ENCODE measurements at regions not wholly inside any gene's neighbourhood (a gene's known extent, or its start where the extent isn't known, plus 50 kb on each side); places are given as distances from the start of the nearest gene placed in this dataset.

DNA sequence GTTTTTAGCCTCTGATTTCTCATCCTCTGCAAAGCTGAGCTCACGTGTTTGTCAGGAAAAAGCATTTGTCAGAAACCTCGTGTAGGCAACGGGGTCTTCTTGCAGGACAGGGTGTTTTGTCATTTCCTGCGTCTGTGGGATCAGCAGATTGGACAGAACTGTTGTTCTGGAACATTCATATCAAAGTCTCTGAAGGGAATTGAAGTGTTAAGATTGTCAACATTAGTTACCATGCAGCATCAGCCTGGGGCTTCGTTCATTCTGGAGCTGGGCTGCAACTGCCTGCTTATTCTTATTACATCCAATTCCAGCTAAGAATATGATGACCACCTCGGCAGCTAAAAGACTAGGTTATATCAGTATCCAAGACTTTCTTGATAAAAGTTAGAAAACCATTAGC is 71.0 kb upstream of the RALGAPA2 start:
- no peak overlapping the region for H3K27ac ChIP-seq (ENCODE audit: low read depth in 2 of 2, low read length in 1 of 2)
- peaks cover 0 to 4% of the 10 kb centered on the region in 2 donors for H3K9me3 ChIP-seq (ENCODE audit: control insufficient read depth in 2 of 2, insufficient read depth in 1 of 2, low read depth in 1 of 2, low read length in 1 of 2)
- peaks cover 0 to 4% of the 10 kb centered on the region in 2 donors for H3K4me1 ChIP-seq (ENCODE audit: control insufficient read depth in 2 of 2, insufficient read depth in 2 of 2, low read length in 1 of 2)
- no peaks in the 10 kb centered on the region for H3K27me3 ChIP-seq (ENCODE audit: control insufficient read depth in 1 of 2, insufficient read depth in 2 of 2, low read length in 2 of 2)
- no peaks in the 10 kb centered on the region for H3K36me3 ChIP-seq (ENCODE audit: control insufficient read depth in 2 of 2, insufficient read depth in 2 of 2, low read length in 1 of 2)
- H3K4me3 ChIP-seq (ENCODE audit: low read depth in 1 of 2, low read length in 2 of 2): no peak overlapping the region
- WGBS, 2 donors: 66 to 67% methylated on average over 6 of the region's 6 CpGs

GRCh38 chr20:20782755-20783154 is 70.3 kb upstream of the RALGAPA2 start:
- Histone ChIP-seq H3K27ac (ENCODE audit: low read depth in 2 of 2, low read length in 1 of 2) (no peak overlapping the region), H3K36me3 (ENCODE audit: control insufficient read depth in 2 of 2, insufficient read depth in 2 of 2, low read length in 1 of 2) (no peaks in the 10 kb centered on the region), H3K27me3 (ENCODE audit: control insufficient read depth in 1 of 2, insufficient read depth in 2 of 2, low read length in 2 of 2) (no peaks in the 10 kb centered on the region), H3K9me3 (ENCODE audit: control insufficient read depth in 2 of 2, insufficient read depth in 1 of 2, low read depth in 1 of 2, low read length in 1 of 2) (peaks cover 0 to 4% of the 10 kb centered on the region in 2 donors), H3K4me1 (ENCODE audit: control insufficient read depth in 2 of 2, insufficient read depth in 2 of 2, low read length in 1 of 2) (peaks cover 0 to 4% of the 10 kb centered on the region in 2 donors), H3K4me3 (ENCODE audit: low read depth in 1 of 2, low read length in 2 of 2) (no peak overlapping the region)
- WGBS, 2 donors: 44 to 45% methylated on average over 1 of the region's 1 CpG

GRCh38 chr20:20782231-20782630 is 69.8 kb upstream of the RALGAPA2 start:
- Histone ChIP-seq H3K27me3 (ENCODE audit: control insufficient read depth in 1 of 2, insufficient read depth in 2 of 2, low read length in 2 of 2) (no peaks in the 10 kb centered on the region), H3K27ac (ENCODE audit: low read depth in 2 of 2, low read length in 1 of 2) (no peak overlapping the region), H3K36me3 (ENCODE audit: control insufficient read depth in 2 of 2, insufficient read depth in 2 of 2, low read length in 1 of 2) (no peaks in the 10 kb centered on the region), H3K4me1 (ENCODE audit: control insufficient read depth in 2 of 2, insufficient read depth in 2 of 2, low read length in 1 of 2) (peaks cover 0 to 4% of the 10 kb centered on the region in 2 donors), H3K4me3 (ENCODE audit: low read depth in 1 of 2, low read length in 2 of 2) (no peak overlapping the region), H3K9me3 (ENCODE audit: control insufficient read depth in 2 of 2, insufficient read depth in 1 of 2, low read depth in 1 of 2, low read length in 1 of 2) (peaks cover 0 to 4% of the 10 kb centered on the region in 2 donors)
- 63 to 64% methylated on average over 8 of the region's 8 CpGs for WGBS, 2 donors

GRCh38 chr20:20781029-20781428 is 68.6 kb upstream of the RALGAPA2 start:
- Histone ChIP-seq H3K4me1 (ENCODE audit: control insufficient read depth in 2 of 2, insufficient read depth in 2 of 2, low read length in 1 of 2) (peaks cover 0 to 4% of the 10 kb centered on the region in 2 donors), H3K9me3 (ENCODE audit: control insufficient read depth in 2 of 2, insufficient read depth in 1 of 2, low read depth in 1 of 2, low read length in 1 of 2) (peaks cover 0 to 2% of the 10 kb centered on the region in 2 donors), H3K27ac (ENCODE audit: low read depth in 2 of 2, low read length in 1 of 2) (no peak overlapping the region), H3K36me3 (ENCODE audit: control insufficient read depth in 2 of 2, insufficient read depth in 2 of 2, low read length in 1 of 2) (no peaks in the 10 kb centered on the region), H3K27me3 (ENCODE audit: control insufficient read depth in 1 of 2, insufficient read depth in 2 of 2, low read length in 2 of 2) (no peaks in the 10 kb centered on the region), H3K4me3 (ENCODE audit: low read depth in 1 of 2, low read length in 2 of 2) (no peak overlapping the region)
- WGBS, 2 donors: 90 to 93% methylated on average over 5 of the region's 5 CpGs

DNA sequence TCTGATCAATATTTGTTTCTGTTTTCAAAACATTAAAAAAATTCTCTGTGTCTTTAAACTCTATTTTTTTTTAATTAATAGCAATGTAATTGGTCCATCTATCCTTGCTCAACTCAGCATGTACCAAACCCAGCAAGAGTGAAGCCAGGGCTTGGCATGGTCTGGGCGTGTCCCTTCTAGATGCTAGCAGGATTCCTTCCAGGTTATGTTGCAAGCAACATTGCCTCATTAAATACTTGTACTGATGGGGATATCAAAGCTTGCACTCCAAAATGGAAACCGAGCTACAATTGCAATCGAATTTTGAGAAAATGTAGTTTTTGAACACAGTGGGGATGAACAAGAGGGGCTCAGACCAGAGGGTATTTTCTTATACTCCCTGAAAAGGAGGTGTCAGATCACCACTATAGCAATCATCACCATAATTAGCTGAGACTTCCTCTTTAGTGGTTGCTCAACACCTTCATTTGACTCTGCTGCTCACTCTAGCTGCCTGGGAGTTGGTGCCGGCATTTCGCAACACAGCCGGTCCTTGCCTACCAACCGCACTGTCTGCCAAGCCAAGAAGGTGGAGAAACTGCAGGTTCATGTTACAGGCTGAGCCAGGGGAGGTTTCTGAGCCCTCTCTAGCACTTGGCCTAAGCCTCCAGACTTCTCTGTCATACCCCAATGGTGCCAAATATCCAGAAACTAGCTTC is 67.8 kb upstream of the RALGAPA2 start:
- Histone ChIP-seq H3K4me1 (ENCODE audit: control insufficient read depth in 2 of 2, insufficient read depth in 2 of 2, low read length in 1 of 2) (peaks cover 0 to 4% of the 10 kb centered on the region in 2 donors), H3K27ac (ENCODE audit: low read depth in 2 of 2, low read length in 1 of 2) (peak overlapping the region; percentile 29 to 47), H3K27me3 (ENCODE audit: control insufficient read depth in 1 of 2, insufficient read depth in 2 of 2, low read length in 2 of 2) (no peaks in the 10 kb centered on the region), H3K9me3 (ENCODE audit: control insufficient read depth in 2 of 2, insufficient read depth in 1 of 2, low read depth in 1 of 2, low read length in 1 of 2) (no peaks in the 10 kb centered on the region), H3K4me3 (ENCODE audit: low read depth in 1 of 2, low read length in 2 of 2) (no peak overlapping the region), H3K36me3 (ENCODE audit: control insufficient read depth in 2 of 2, insufficient read depth in 2 of 2, low read length in 1 of 2) (no peaks in the 10 kb centered on the region)
- 35 to 45% methylated on average over 7 of the region's 7 CpGs for WGBS, 2 donors

GRCh38 chr20:20778676-20779075 is 66.2 kb upstream of the RALGAPA2 start:
- WGBS, 2 donors: 83% methylated on average over 2 of the region's 2 CpGs
- H3K9me3 ChIP-seq (ENCODE audit: control insufficient read depth in 2 of 2, insufficient read depth in 1 of 2, low read depth in 1 of 2, low read length in 1 of 2): no peaks in the 10 kb centered on the region
- no peaks in the 10 kb centered on the region for H3K36me3 ChIP-seq (ENCODE audit: control insufficient read depth in 2 of 2, insufficient read depth in 2 of 2, low read length in 1 of 2)
- no peak overlapping the region for H3K27ac ChIP-seq (ENCODE audit: low read depth in 2 of 2, low read length in 1 of 2)
- peaks cover 3 to 4% of the 10 kb centered on the region in 2 donors for H3K4me1 ChIP-seq (ENCODE audit: control insufficient read depth in 2 of 2, insufficient read depth in 2 of 2, low read length in 1 of 2)
- no peaks in the 10 kb centered on the region for H3K27me3 ChIP-seq (ENCODE audit: control insufficient read depth in 1 of 2, insufficient read depth in 2 of 2, low read length in 2 of 2)
- H3K4me3 ChIP-seq (ENCODE audit: low read depth in 1 of 2, low read length in 2 of 2): no peak overlapping the region

DNA sequence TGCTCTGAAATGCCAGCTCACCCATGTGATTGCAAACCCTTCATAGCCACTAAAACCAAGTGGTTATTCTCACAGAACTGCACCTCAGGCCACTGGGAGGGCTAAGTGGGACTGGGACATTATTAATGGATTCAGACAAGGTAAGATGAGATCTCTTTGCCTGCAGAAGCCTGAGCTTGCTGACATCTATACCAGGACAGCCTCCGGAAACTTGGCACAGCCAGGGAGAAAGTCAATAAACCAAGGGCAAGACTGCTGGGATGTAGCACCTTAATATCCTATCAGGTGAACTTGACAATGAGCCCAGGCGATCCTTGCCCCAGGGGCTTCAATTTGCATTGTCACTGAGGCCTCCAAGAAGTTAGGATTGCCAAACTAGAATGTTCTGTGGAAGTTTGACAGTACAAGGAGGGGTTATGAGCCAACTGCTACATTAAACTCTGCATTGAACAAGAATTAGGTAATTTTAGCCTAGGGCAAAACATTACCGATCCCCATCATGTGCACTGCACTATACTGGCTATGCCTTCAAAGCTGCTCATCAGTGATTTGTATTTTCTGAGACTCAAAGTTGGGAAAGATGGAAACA is 60.1 kb upstream of the RALGAPA2 start:
- 50 to 53% methylated on average over 3 of the region's 3 CpGs for WGBS, 2 donors
- Histone ChIP-seq H3K27ac (ENCODE audit: low read depth in 2 of 2, low read length in 1 of 2) (no peak overlapping the region), H3K4me3 (ENCODE audit: low read depth in 1 of 2, low read length in 2 of 2) (no peak overlapping the region), H3K9me3 (ENCODE audit: control insufficient read depth in 2 of 2, insufficient read depth in 1 of 2, low read depth in 1 of 2, low read length in 1 of 2) (no peaks in the 10 kb centered on the region), H3K4me1 (ENCODE audit: control insufficient read depth in 2 of 2, insufficient read depth in 2 of 2, low read length in 1 of 2) (peaks cover 0 to 3% of the 10 kb centered on the region in 2 donors), H3K36me3 (ENCODE audit: control insufficient read depth in 2 of 2, insufficient read depth in 2 of 2, low read length in 1 of 2) (no peaks in the 10 kb centered on the region), H3K27me3 (ENCODE audit: control insufficient read depth in 1 of 2, insufficient read depth in 2 of 2, low read length in 2 of 2) (no peaks in the 10 kb centered on the region)

DNA sequence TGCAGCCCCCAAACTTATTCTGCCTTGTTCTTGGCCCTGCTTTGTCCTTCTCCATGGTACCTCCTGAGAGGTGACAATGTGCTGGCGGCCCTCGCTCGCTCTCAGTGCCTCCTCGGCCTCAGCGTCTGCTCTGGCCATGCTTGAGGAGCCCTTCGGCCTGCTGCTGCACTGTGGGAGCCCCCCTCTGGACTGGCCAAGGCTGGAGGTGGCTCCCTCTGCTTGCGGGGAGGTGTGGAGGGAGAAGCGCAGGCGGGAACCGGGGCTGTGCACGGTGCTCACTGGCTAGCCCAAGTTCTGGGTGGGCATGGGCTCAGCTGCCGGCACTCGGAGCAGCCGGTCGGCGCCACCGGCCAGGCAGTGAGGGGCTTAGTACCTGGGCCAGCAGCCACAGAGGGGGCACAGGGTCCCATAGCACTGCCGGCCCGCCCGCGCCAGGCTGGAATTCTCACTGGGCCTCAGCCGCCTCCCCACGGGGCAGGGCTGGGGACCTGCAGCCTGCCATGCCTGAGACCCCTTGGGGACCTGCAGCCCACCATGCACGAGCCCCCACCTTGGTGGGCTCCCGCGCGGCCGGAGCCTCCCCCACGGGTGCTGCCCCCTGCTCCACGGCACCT is 55.9 kb upstream of the RALGAPA2 start:
- peaks cover 0 to 2% of the 10 kb centered on the region in 2 donors for H3K27me3 ChIP-seq (ENCODE audit: control insufficient read depth in 1 of 2, insufficient read depth in 2 of 2, low read length in 2 of 2)
- H3K9me3 ChIP-seq (ENCODE audit: control insufficient read depth in 2 of 2, insufficient read depth in 1 of 2, low read depth in 1 of 2, low read length in 1 of 2): no peaks in the 10 kb centered on the region
- 93% methylated on average over 30 of the region's 30 CpGs for WGBS, 2 donors
- no peak overlapping the region for H3K4me3 ChIP-seq (ENCODE audit: low read depth in 1 of 2, low read length in 2 of 2)
- H3K27ac ChIP-seq (ENCODE audit: low read depth in 2 of 2, low read length in 1 of 2): no peak overlapping the region
- no peaks in the 10 kb centered on the region for H3K36me3 ChIP-seq (ENCODE audit: control insufficient read depth in 2 of 2, insufficient read depth in 2 of 2, low read length in 1 of 2)
- no peaks in the 10 kb centered on the region for H3K4me1 ChIP-seq (ENCODE audit: control insufficient read depth in 2 of 2, insufficient read depth in 2 of 2, low read length in 1 of 2)

DNA sequence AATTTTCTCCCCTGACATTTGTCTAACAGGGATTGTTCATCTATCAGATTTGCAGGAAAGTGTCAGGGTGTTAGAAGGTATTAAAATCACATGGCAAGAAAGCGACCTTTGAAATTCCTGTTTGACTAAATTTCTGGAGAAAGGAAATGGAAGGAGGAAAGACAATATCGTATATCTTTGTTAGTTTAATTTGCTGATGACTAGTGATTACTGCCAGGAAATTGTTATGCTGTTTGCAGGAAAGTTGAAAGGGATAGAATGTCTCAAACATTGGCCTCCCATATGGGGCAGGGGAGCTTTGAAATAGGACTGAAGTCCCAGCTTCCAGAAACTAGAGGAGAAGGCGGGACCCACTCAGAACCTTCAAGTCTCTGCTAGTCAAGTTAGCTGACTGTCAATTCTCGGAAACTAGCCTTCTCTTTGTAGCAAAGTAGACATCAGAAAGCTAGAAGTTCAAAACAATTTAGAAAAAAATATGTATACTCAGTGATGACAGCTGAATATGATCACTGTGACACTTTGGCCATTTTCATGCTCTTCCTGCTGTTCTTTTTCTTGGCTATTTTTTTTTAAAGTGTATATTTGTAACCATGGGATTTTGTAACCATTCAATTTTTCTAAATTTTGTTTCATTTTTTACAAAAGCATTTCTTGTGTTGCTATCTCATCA is 53.4 kb upstream of the RALGAPA2 start:
- H3K27ac ChIP-seq (ENCODE audit: low read depth in 2 of 2, low read length in 1 of 2): no peak overlapping the region
- 49 to 59% methylated on average over 4 of the region's 4 CpGs for WGBS, 2 donors
- H3K9me3 ChIP-seq (ENCODE audit: control insufficient read depth in 2 of 2, insufficient read depth in 1 of 2, low read depth in 1 of 2, low read length in 1 of 2): no peaks in the 10 kb centered on the region
- H3K4me3 ChIP-seq (ENCODE audit: low read depth in 1 of 2, low read length in 2 of 2): no peak overlapping the region
- H3K4me1 ChIP-seq (ENCODE audit: control insufficient read depth in 2 of 2, insufficient read depth in 2 of 2, low read length in 1 of 2): no peaks in the 10 kb centered on the region
- H3K36me3 ChIP-seq (ENCODE audit: control insufficient read depth in 2 of 2, insufficient read depth in 2 of 2, low read length in 1 of 2): no peaks in the 10 kb centered on the region
- peaks cover 0 to 2% of the 10 kb centered on the region in 2 donors for H3K27me3 ChIP-seq (ENCODE audit: control insufficient read depth in 1 of 2, insufficient read depth in 2 of 2, low read length in 2 of 2)
